MM.1S (cell line): ENCODE measurements at regions not wholly inside any gene's neighbourhood (a gene's known extent, or its start where the extent isn't known, plus 50 kb on each side); places are given as distances from the start of the nearest gene placed in this dataset.

Source experiments
- DNase-seq: peaks from one replicate; pipeline ENCODE4 v3.0.0-alpha.2; 2015
- H2AFZ ChIP-seq: fragments of 300-600 bp; sonication (generic); 2 replicates; pipeline ENCODE4 v1.6.0; 2016; ENCODE audit warnings: antibody characterized with exemption, low read length
- H3F3A ChIP-seq: fragments of 300-600 bp; sonication (generic); 2 replicates; pipeline ENCODE4 v1.6.1; 2016; ENCODE audit warnings: mild to moderate bottlenecking, antibody characterized with exemption, low read length, moderate library complexity, mixed read lengths; ENCODE audit not compliant: insufficient read depth
- H3K27ac ChIP-seq: fragments of 300-600 bp; sonication (generic); 2 replicates; pipeline ENCODE4 v1.5.1; 2016; ENCODE audit warnings: mild to moderate bottlenecking, low read length
- H3K27me3 ChIP-seq: fragments of 300-600 bp; sonication (generic); replicated peaks from 2 replicates; pipeline ENCODE4 v1.6.0; 2016; ENCODE audit warnings: low read length; ENCODE audit not compliant: insufficient read depth
- H3K36me3 ChIP-seq: fragments of 300-600 bp; sonication (generic); replicated peaks from 2 replicates; pipeline ENCODE4 v1.6.1; 2016; ENCODE audit warnings: mild to moderate bottlenecking, low read length, mixed read lengths; ENCODE audit not compliant: insufficient read depth
- H3K4me1 ChIP-seq: fragments of 300-600 bp; sonication (generic); 2 replicates; pipeline ENCODE4 v1.6.1; 2016; ENCODE audit warnings: low read length, mixed read lengths
- H3K4me2 ChIP-seq: fragments of 300-600 bp; sonication (generic); 2 replicates; pipeline ENCODE4 v1.6.0; 2016; ENCODE audit warnings: low read depth, low read length
- H3K4me3 ChIP-seq: fragments of 300-600 bp; sonication (generic); 2 replicates; pipeline ENCODE4 v1.5.1; 2016; ENCODE audit warnings: low read length, mixed read lengths
- H3K79me2 ChIP-seq: fragments of 300-600 bp; sonication (generic); 2 replicates; pipeline ENCODE4 v1.6.1; 2016; ENCODE audit warnings: mixed run types, low read length, mixed read lengths
- H3K9ac ChIP-seq: fragments of 300-600 bp; sonication (generic); 2 replicates; pipeline ENCODE4 v1.6.1; 2016; ENCODE audit warnings: low read length, mixed read lengths
- H3K9me2 ChIP-seq: fragments of 300-600 bp; sonication (generic); replicated peaks from 2 replicates; pipeline ENCODE4 v1.6.1; 2016; ENCODE audit warnings: mild to moderate bottlenecking, low read length, mixed read lengths; ENCODE audit not compliant: insufficient read depth
- H3K9me3 ChIP-seq: fragments of 300-600 bp; sonication (generic); replicated peaks from 2 replicates; pipeline ENCODE4 v1.6.1; 2016; ENCODE audit warnings: mild to moderate bottlenecking, low read length, mixed read lengths; ENCODE audit not compliant: insufficient read depth
- H4K20me1 ChIP-seq: fragments of 300-600 bp; sonication (generic); 2 replicates; pipeline ENCODE4 v1.6.1; 2016; ENCODE audit warnings: mild to moderate bottlenecking, low read length, moderate library complexity, mixed read lengths; ENCODE audit not compliant: insufficient read depth
- CTCF ChIP-seq: fragments of 300-600 bp; sonication (generic); IDR thresholded peaks from 2 replicates; pipeline ENCODE4 v1.5.1; 2016; ENCODE audit warnings: antibody characterized with exemption, low read length, mixed read lengths
- EZH2 ChIP-seq: fragments of 300-600 bp; sonication (generic); optimal IDR thresholded peaks from 2 replicates; pipeline ENCODE3; 2017; ENCODE audit warnings: low read depth, mild to moderate bottlenecking, antibody characterized with exemption, low read length, mixed read lengths
- EZH2phosphoT487 ChIP-seq: fragments of 300-600 bp; sonication (generic); IDR thresholded peaks from 2 replicates; pipeline ENCODE4 v1.6.1; 2018; ENCODE audit warnings: antibody characterized with exemption, low read length

GRCh38 chr3:162117961-162118360 lies 621.4 kb downstream of the OTOL1 start:
- peak overlapping the region; percentile 44; the same call in 1 of the 2 replicates for H3K27ac ChIP-seq
- peaks cover 7% of the 10 kb centered on the region; the same call in 1 of the 2 replicates for H3F3A ChIP-seq
- no peak for TF ChIP-seq EZH2phosphoT487
- no peak for TF ChIP-seq EZH2
- TF ChIP-seq CTCF: no peak
- peaks cover 3% of the 10 kb centered on the region; the same call in 1 of the 2 replicates for H3K4me1 ChIP-seq
- H3K9me3 ChIP-seq: no peaks in the 10 kb centered on the region; the same call in 1 of the 2 replicates
- H3K79me2 ChIP-seq: no peaks in the 10 kb centered on the region
- no peaks in the 10 kb centered on the region for H3K27me3 ChIP-seq
- H3K4me3 ChIP-seq: peak overlapping the region; percentile 30
- no peaks in the 10 kb centered on the region for H3K9me2 ChIP-seq
- DNase-seq: peak; percentile 87
- H2AFZ ChIP-seq: peak overlapping the region; percentile 31
- peak overlapping the region; percentile 55 for H3K4me2 ChIP-seq
- no peaks in the 10 kb centered on the region for H4K20me1 ChIP-seq
- H3K9ac ChIP-seq: peak overlapping the region; percentile 7; the same call in 1 of the 2 replicates
- no peaks in the 10 kb centered on the region for H3K36me3 ChIP-seq

- Histone ChIP-seq H3K79me2 (no peaks in the 10 kb centered on the region), H3K4me2 (no peak overlapping the region), H3K9me2 (no peaks in the 10 kb centered on the region), H2AFZ (no peak overlapping the region), H3K4me3 (no peak overlapping the region), H3K27ac (no peak overlapping the region), H3K27me3 (no peaks in the 10 kb centered on the region), H3K9ac (no peak overlapping the region), H3K9me3 (no peaks in the 10 kb centered on the region; the same call in 1 of the 2 replicates), H3F3A (peaks cover 7% of the 10 kb centered on the region; the same call in 1 of the 2 replicates), H3K36me3 (no peaks in the 10 kb centered on the region), H3K4me1 (peaks cover 3% of the 10 kb centered on the region; the same call in 1 of the 2 replicates), H4K20me1 (no peaks in the 10 kb centered on the region)
- no peak for TF ChIP-seq CTCF
- TF ChIP-seq EZH2phosphoT487: no peak
- TF ChIP-seq EZH2: no peak
- no peak for DNase-seq
These were observed 623.0 kb downstream of the OTOL1 start for GRCh38 chr3:162119651-162120050.

- H2AFZ ChIP-seq: no peak overlapping the region
- H3K4me1 ChIP-seq: 0 out of 2 replicates have a peak, but pooled peaks cover 3% of the 10 kb centered on the region
- H3K79me2 ChIP-seq: no peaks in the 10 kb centered on the region
- peaks cover 5% of the 10 kb centered on the region; the same call in 1 of the 2 replicates for H3F3A ChIP-seq
- H3K27me3 ChIP-seq: no peaks in the 10 kb centered on the region
- no peak overlapping the region for H3K4me2 ChIP-seq
- H3K9me2 ChIP-seq: no peaks in the 10 kb centered on the region
- H3K4me3 ChIP-seq: no peak overlapping the region
- no peaks in the 10 kb centered on the region for H4K20me1 ChIP-seq
- no peaks in the 10 kb centered on the region for H3K36me3 ChIP-seq
- H3K9ac ChIP-seq: no peak overlapping the region
- H3K9me3 ChIP-seq: no peaks in the 10 kb centered on the region; the same call in 1 of the 2 replicates
- TF ChIP-seq CTCF: no peak
- no peak for TF ChIP-seq EZH2phosphoT487
- TF ChIP-seq EZH2: no peak
- DNase-seq: no peak
- no peak overlapping the region for H3K27ac ChIP-seq
These were observed 625.8 kb downstream of the OTOL1 start for GRCh38 chr3:162122405-162122804.
